ENCODE measurements at regions not wholly inside any gene's neighbourhood (a gene's known extent, or its start where the extent isn't known, plus 50 kb on each side); places are given as distances from the start of the nearest gene placed in this dataset.

- H3K4ac ChIP-seq (ENCODE audit: low read depth in 1 of 2, low read length in 2 of 2): no peak overlapping the region
- H3K27ac ChIP-seq (ENCODE audit: low read length, poor library complexity, severe bottlenecking): no peak overlapping the region
- H2BK5ac ChIP-seq (ENCODE audit: low read depth, low read length, poor library complexity, severe bottlenecking): no peak overlapping the region
- no peak overlapping the region for H3K18ac ChIP-seq (ENCODE audit: low read depth in 1 of 2, low read length in 2 of 2)
- H4K91ac ChIP-seq (ENCODE audit: low read length): no peak overlapping the region
- no peak overlapping the region for H4K8ac ChIP-seq (ENCODE audit: low read length)
- H3K4me3 ChIP-seq (ENCODE audit: insufficient read depth in 1 of 2, low read depth in 1 of 2, low read length in 2 of 2): no peak overlapping the region
- DNase-seq: no peak
- H3K4me1 ChIP-seq (ENCODE audit: control insufficient read depth, insufficient read depth, low read depth, low read length): no peaks in the 10 kb centered on the region
- H3K4me2 ChIP-seq (ENCODE audit: low read length, poor library complexity, severe bottlenecking): no peak overlapping the region
- H3K23ac ChIP-seq (ENCODE audit: low read length in 2 of 2): no peak overlapping the region
- H2BK120ac ChIP-seq (ENCODE audit: low read depth, low read length): no peak overlapping the region
- H3K9ac ChIP-seq (ENCODE audit: low read length): no peak overlapping the region
- H3K9me3 ChIP-seq (ENCODE audit: control insufficient read depth, low read length): peaks cover 5% of the 10 kb centered on the region
- no peak overlapping the region for H2AFZ ChIP-seq (ENCODE audit: low read depth, low read length)
- no peaks in the 10 kb centered on the region for H3K27me3 ChIP-seq (ENCODE audit: control insufficient read depth in 1 of 2, insufficient read depth in 1 of 2, low read length in 2 of 2)
- no peak overlapping the region for H3K14ac ChIP-seq (ENCODE audit: low read length in 2 of 2)
- 95% methylated on average over 8 of the region's 8 CpGs for WGBS
- no peak overlapping the region for H2BK15ac ChIP-seq (ENCODE audit: low read depth, poor library complexity, severe bottlenecking)
- no peaks in the 10 kb centered on the region for H3K79me1 ChIP-seq (replicated peaks; ENCODE audit: low read length, poor library complexity, severe bottlenecking)
- no peak overlapping the region for H2BK12ac ChIP-seq (ENCODE audit: low read length in 2 of 2)
- H3K36me3 ChIP-seq (ENCODE audit: control insufficient read depth in 1 of 2, insufficient read depth in 2 of 2, low read depth in 1 of 2, low read length in 2 of 2): no peaks in the 10 kb centered on the region
- no peak overlapping the region for H2AK5ac ChIP-seq (ENCODE audit: low read length, severe bottlenecking)
These were observed 457.1 kb upstream of the SALL3 start for GRCh38 chr18:78522507-78522906.

- Histone ChIP-seq H2AK5ac (ENCODE audit: low read length, severe bottlenecking) (no peak overlapping the region), H3K4me3 (ENCODE audit: insufficient read depth in 1 of 2, low read depth in 1 of 2, low read length in 2 of 2) (no peak overlapping the region), H3K9ac (ENCODE audit: low read length) (no peak overlapping the region), H2BK5ac (ENCODE audit: low read depth, low read length, poor library complexity, severe bottlenecking) (no peak overlapping the region), H3K36me3 (ENCODE audit: control insufficient read depth in 1 of 2, insufficient read depth in 2 of 2, low read depth in 1 of 2, low read length in 2 of 2) (no peaks in the 10 kb centered on the region), H3K4me1 (ENCODE audit: control insufficient read depth, insufficient read depth, low read depth, low read length) (no peaks in the 10 kb centered on the region), H2AFZ (ENCODE audit: low read depth, low read length) (no peak overlapping the region), H3K79me1 (replicated peaks; ENCODE audit: low read length, poor library complexity, severe bottlenecking) (no peaks in the 10 kb centered on the region), H3K27ac (ENCODE audit: low read length, poor library complexity, severe bottlenecking) (no peak overlapping the region), H3K14ac (ENCODE audit: low read length in 2 of 2) (no peak overlapping the region), H3K23ac (ENCODE audit: low read length in 2 of 2) (no peak overlapping the region), H2BK120ac (ENCODE audit: low read depth, low read length) (no peak overlapping the region), H3K4me2 (ENCODE audit: low read length, poor library complexity, severe bottlenecking) (no peak overlapping the region), H3K27me3 (ENCODE audit: control insufficient read depth in 1 of 2, insufficient read depth in 1 of 2, low read length in 2 of 2) (no peaks in the 10 kb centered on the region), H2BK15ac (ENCODE audit: low read depth, poor library complexity, severe bottlenecking) (no peak overlapping the region), H2BK12ac (ENCODE audit: low read length in 2 of 2) (no peak overlapping the region), H3K4ac (ENCODE audit: low read depth in 1 of 2, low read length in 2 of 2) (no peak overlapping the region), H4K8ac (ENCODE audit: low read length) (no peak overlapping the region), H4K91ac (ENCODE audit: low read length) (no peak overlapping the region), H3K18ac (ENCODE audit: low read depth in 1 of 2, low read length in 2 of 2) (no peak overlapping the region), H3K9me3 (ENCODE audit: control insufficient read depth, low read length) (peaks cover 5% of the 10 kb centered on the region)
- 87% methylated on average over 12 of the region's 12 CpGs for WGBS
- no peak for DNase-seq
These were observed 455.8 kb upstream of the SALL3 start for GRCh38 chr18:78523850-78524249.

- Histone ChIP-seq H2BK5ac (ENCODE audit: low read depth, low read length, poor library complexity, severe bottlenecking) (no peak overlapping the region), H3K23ac (ENCODE audit: low read length in 2 of 2) (no peak overlapping the region), H3K4me2 (ENCODE audit: low read length, poor library complexity, severe bottlenecking) (no peak overlapping the region), H3K27ac (ENCODE audit: low read length, poor library complexity, severe bottlenecking) (no peak overlapping the region), H3K9ac (ENCODE audit: low read length) (no peak overlapping the region), H3K18ac (ENCODE audit: low read depth in 1 of 2, low read length in 2 of 2) (no peak overlapping the region), H3K4me3 (ENCODE audit: insufficient read depth in 1 of 2, low read depth in 1 of 2, low read length in 2 of 2) (no peak overlapping the region), H3K36me3 (ENCODE audit: control insufficient read depth in 1 of 2, insufficient read depth in 2 of 2, low read depth in 1 of 2, low read length in 2 of 2) (no peaks in the 10 kb centered on the region), H3K79me1 (replicated peaks; ENCODE audit: low read length, poor library complexity, severe bottlenecking) (no peaks in the 10 kb centered on the region), H3K4me1 (ENCODE audit: control insufficient read depth, insufficient read depth, low read depth, low read length) (no peaks in the 10 kb centered on the region), H3K14ac (ENCODE audit: low read length in 2 of 2) (no peak overlapping the region), H2AFZ (ENCODE audit: low read depth, low read length) (no peak overlapping the region), H3K27me3 (ENCODE audit: control insufficient read depth in 1 of 2, insufficient read depth in 1 of 2, low read length in 2 of 2) (no peaks in the 10 kb centered on the region), H4K91ac (ENCODE audit: low read length) (no peak overlapping the region), H4K8ac (ENCODE audit: low read length) (no peak overlapping the region), H2BK15ac (ENCODE audit: low read depth, poor library complexity, severe bottlenecking) (no peak overlapping the region), H2BK120ac (ENCODE audit: low read depth, low read length) (no peak overlapping the region), H3K9me3 (ENCODE audit: control insufficient read depth, low read length) (peaks cover 5% of the 10 kb centered on the region), H3K4ac (ENCODE audit: low read depth in 1 of 2, low read length in 2 of 2) (no peak overlapping the region), H2AK5ac (ENCODE audit: low read length, severe bottlenecking) (no peak overlapping the region), H2BK12ac (ENCODE audit: low read length in 2 of 2) (no peak overlapping the region)
- no peak for DNase-seq
- 91% methylated on average over 11 of the region's 11 CpGs for WGBS
These were observed 454.1 kb upstream of the SALL3 start for GRCh38 chr18:78525366-78526111.

- no peak for DNase-seq
- H3K18ac ChIP-seq (ENCODE audit: low read depth in 1 of 2, low read length in 2 of 2): no peak overlapping the region
- H3K9me3 ChIP-seq (ENCODE audit: control insufficient read depth, low read length): peaks cover 5% of the 10 kb centered on the region
- no peaks in the 10 kb centered on the region for H3K79me1 ChIP-seq (replicated peaks; ENCODE audit: low read length, poor library complexity, severe bottlenecking)
- no peak overlapping the region for H2BK5ac ChIP-seq (ENCODE audit: low read depth, low read length, poor library complexity, severe bottlenecking)
- no peaks in the 10 kb centered on the region for H3K27me3 ChIP-seq (ENCODE audit: control insufficient read depth in 1 of 2, insufficient read depth in 1 of 2, low read length in 2 of 2)
- H4K91ac ChIP-seq (ENCODE audit: low read length): no peak overlapping the region
- WGBS: 70% methylated on average over 7 of the region's 10 CpGs
- H2BK12ac ChIP-seq (ENCODE audit: low read length in 2 of 2): no peak overlapping the region
- no peak overlapping the region for H2AFZ ChIP-seq (ENCODE audit: low read depth, low read length)
- no peak overlapping the region for H3K4ac ChIP-seq (ENCODE audit: low read depth in 1 of 2, low read length in 2 of 2)
- no peaks in the 10 kb centered on the region for H3K36me3 ChIP-seq (ENCODE audit: control insufficient read depth in 1 of 2, insufficient read depth in 2 of 2, low read depth in 1 of 2, low read length in 2 of 2)
- no peak overlapping the region for H3K4me2 ChIP-seq (ENCODE audit: low read length, poor library complexity, severe bottlenecking)
- H2BK120ac ChIP-seq (ENCODE audit: low read depth, low read length): no peak overlapping the region
- no peak overlapping the region for H3K9ac ChIP-seq (ENCODE audit: low read length)
- no peak overlapping the region for H3K23ac ChIP-seq (ENCODE audit: low read length in 2 of 2)
- no peak overlapping the region for H3K27ac ChIP-seq (ENCODE audit: low read length, poor library complexity, severe bottlenecking)
- H3K4me1 ChIP-seq (ENCODE audit: control insufficient read depth, insufficient read depth, low read depth, low read length): no peaks in the 10 kb centered on the region
- H3K4me3 ChIP-seq (ENCODE audit: insufficient read depth in 1 of 2, low read depth in 1 of 2, low read length in 2 of 2): no peak overlapping the region
- no peak overlapping the region for H4K8ac ChIP-seq (ENCODE audit: low read length)
- no peak overlapping the region for H2AK5ac ChIP-seq (ENCODE audit: low read length, severe bottlenecking)
- H3K14ac ChIP-seq (ENCODE audit: low read length in 2 of 2): no peak overlapping the region
- H2BK15ac ChIP-seq (ENCODE audit: low read depth, poor library complexity, severe bottlenecking): no peak overlapping the region
These were observed 453.3 kb upstream of the SALL3 start for GRCh38 chr18:78526275-78526674.

Data from mesenchymal stem cell (in vitro differentiated cells and primary cell).